Astrocyte of the spinal cord (primary cell): ENCODE measurements at regions not wholly inside any gene's neighbourhood (a gene's known extent, or its start where the extent isn't known, plus 50 kb on each side); places are given as distances from the start of the nearest gene placed in this dataset.
"Not testable (repeated sequence)": the region's sequence is repeated elsewhere in the genome, so short reads cannot be mapped to it uniquely, and the experiment has no call there.

ENCODE experiments used
- DNase-seq: peaks from one replicate; pipeline ENCODE4 v3.0.0; 2011; ENCODE audit warnings: low read depth, low spot score
- H3K4me3 ChIP-seq: 2 replicates; pipeline ENCODE4 v1.5.1; 2011; ENCODE audit warnings: low read depth, mild to moderate bottlenecking, low read length, moderate library complexity
- in situ Hi-C: cut with HindIII; loops from 2 replicates; pipeline ENCODE4 v1.10.0; 2017; ENCODE audit warnings: low sequenced_read_pairs
- TF ChIP-seq, protein P1 (sequence below): IDR thresholded peaks from 2 replicates; pipeline ENCODE4 v1.5.1; 2012; ENCODE audit warnings: low read depth, mild to moderate bottlenecking, low read length, inconsistent platforms

DNA sequence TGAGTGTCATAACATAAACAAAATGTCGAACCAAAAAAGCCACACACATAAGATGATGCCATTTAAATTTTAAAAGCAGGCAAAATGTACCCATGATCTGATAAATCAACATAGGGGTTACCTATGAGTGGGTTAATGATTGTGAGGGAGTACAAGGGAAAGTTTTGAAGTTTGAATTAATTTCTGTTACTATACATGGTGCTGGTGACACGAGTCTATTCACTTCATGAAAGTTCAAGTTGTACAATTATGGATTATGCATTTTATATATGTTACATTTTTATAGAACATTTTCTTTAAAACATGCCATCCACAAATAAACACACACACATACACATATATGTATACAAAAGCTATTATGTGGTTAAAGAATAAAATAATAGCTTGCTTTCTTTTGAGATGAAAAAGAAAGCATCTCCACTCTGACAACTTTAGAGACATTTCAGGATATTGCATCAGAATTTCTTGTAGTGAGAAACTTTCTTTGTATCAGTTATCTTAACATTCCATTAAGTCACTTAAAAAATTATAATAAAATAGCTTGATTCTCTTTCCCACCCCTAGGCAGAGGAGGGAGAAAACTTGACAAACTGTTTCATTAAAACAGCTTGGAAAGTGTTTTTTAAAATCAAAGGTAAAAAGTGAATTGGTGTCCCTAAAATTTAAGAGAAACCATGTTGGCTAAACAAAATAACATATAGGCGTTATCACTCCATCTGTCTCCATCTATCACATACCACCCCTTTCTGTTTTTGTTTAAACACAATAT is 891.8 kb upstream of the NDST4 start:
- DNase-seq = no peak
- TF ChIP-seq, protein P1, sequence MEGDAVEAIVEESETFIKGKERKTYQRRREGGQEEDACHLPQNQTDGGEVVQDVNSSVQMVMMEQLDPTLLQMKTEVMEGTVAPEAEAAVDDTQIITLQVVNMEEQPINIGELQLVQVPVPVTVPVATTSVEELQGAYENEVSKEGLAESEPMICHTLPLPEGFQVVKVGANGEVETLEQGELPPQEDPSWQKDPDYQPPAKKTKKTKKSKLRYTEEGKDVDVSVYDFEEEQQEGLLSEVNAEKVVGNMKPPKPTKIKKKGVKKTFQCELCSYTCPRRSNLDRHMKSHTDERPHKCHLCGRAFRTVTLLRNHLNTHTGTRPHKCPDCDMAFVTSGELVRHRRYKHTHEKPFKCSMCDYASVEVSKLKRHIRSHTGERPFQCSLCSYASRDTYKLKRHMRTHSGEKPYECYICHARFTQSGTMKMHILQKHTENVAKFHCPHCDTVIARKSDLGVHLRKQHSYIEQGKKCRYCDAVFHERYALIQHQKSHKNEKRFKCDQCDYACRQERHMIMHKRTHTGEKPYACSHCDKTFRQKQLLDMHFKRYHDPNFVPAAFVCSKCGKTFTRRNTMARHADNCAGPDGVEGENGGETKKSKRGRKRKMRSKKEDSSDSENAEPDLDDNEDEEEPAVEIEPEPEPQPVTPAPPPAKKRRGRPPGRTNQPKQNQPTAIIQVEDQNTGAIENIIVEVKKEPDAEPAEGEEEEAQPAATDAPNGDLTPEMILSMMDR = no peak
- no peak overlapping the region for H3K4me3 ChIP-seq
- in situ Hi-C loops = no loop called here

DNA sequence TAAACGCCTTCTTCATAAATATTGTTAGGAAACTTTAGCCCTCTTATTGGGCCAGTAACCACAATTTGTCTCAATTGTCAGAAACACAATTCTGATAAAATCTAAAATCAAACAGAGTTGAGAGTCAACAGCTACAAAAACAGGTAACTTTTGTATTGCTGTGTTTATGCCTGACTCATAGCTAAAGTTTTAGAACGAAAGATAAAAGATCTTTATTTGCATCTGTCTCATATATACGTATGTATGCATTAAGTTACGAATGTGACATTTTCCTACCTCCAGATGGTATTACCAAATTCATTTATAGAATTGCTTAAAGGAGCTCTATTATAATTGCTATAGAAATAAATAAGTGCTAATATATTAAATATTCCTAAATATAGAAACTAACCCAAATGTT is 887.9 kb upstream of the NDST4 start:
- H3K4me3 ChIP-seq = no peak overlapping the region
- no peak for DNase-seq
- in situ Hi-C loops = no loop called here
- TF ChIP-seq, protein P1 = no peak

DNA sequence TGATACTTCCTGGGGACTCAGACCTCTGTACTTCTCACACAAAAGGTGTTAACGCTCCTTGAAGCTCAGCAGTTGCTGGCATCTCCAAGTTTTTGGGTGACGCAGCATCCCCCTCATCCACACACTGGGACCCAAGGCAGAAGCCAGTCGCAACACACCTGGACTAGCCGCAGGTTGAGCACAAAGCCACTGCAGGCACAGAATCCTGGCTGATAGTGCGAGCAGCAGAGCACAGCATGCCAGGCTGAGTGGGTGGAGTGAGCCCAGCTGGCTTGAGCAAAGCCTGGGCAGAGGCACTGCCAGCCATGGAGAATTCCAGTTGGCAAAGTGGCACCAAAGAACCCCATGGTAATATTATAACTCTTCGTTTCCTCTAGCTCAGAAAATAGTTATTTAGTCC is 873.2 kb upstream of the NDST4 start:
- in situ Hi-C loops = no loop called here
- no peak overlapping the region for H3K4me3 ChIP-seq
- TF ChIP-seq, protein P1 = no peak
- no peak for DNase-seq

DNA sequence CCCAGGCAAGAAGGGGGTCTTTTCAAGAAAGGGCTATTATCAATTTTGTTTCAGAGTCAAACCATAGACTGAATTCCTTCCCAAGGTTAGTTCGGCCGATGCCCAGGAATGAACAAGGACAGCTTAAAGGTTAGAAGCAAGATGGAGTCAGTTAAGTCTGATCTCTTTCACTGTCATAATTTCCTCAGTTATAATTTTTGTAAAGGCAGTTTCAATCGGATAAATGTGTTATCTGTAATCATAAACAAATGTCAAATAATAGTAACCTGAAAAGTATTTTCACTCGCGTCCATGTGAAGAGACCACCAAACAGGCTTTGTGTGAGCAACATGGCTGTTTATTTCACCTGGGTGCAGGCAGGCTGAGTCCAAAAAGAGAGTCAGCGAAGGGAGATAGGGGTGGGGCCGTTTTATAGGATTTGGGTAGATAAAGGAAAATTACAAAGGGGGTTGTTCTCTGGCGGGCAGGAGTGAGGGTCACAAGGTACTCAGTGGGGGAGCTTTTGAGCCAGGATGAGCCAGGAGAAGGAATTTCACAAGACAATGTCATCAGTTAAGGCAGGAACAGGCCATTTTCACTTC is 862.1 kb upstream of the NDST4 start:
- DNase-seq, H3K4me3 ChIP-seq, in situ Hi-C loops: not testable (repeated sequence)

DNA sequence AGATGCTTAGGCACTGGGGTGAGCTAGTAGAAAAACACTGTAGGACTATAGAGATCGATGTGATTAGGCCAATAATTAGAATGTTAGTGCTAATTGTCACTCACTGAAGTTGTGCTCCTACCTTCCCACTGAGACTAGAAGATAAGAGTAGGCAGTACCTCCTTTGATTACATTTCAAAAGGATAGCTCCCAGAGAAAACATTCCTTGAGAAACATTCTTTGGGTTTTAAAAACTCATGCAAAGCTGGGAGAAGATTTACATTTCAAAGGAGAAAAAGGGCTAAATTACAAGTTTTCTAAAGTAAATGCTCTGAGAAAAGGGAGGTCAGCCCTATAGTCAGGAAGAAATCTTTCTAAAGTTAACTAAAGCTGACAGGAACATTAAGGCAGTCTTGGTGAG is 860.3 kb upstream of the NDST4 start:
- TF ChIP-seq, protein P1 = no peak
- DNase-seq = no peak
- in situ Hi-C loops = no loop called here
- H3K4me3 ChIP-seq = no peak overlapping the region

DNA sequence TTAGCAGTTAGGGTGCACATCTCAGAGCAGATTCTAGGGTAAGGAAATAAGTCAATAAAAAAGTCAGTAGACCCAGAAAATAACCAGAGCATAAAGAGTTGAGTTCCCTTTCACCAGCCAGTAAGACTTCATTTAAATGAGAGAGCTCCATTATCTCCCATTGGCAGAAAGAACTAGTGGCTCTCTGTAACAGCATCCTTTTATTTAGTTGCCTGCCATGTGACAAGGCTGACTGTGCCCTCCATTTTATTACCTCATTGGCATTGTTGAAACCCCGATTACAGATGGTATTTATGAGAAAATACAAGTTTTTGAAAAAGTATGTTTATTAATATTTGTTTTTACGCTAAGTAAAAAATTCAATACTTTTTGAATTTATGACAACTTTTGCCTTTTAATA is 859.5 kb upstream of the NDST4 start:
- H3K4me3 ChIP-seq = no peak overlapping the region
- TF ChIP-seq, protein P1 = no peak
- in situ Hi-C loops = no loop called here
- no peak for DNase-seq

DNA sequence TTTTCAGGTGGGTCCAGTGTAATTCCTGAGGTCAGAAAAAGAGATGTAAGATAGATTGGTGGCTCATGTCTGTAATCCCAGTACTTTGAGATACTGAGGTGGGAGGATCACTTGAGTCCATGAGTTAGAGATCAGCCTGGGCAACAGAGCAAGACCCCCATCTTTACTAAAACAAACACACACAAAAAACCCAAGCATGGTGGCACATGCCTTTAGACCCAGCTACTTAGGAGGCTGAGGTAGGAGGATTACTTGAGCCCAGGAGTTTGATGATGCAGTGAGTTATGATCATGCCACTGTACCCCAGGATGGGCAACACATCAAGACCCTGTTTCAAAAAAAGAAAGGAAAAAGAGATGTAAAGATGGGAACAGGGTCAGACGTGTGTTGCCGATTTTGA is 857.4 kb upstream of the NDST4 start:
- DNase-seq = no peak
- TF ChIP-seq, protein P1 = no peak
- no peak overlapping the region for H3K4me3 ChIP-seq
- in situ Hi-C loops = no loop called here
